Left ventricle myocardium inferior (tissue), 1 donor: ENCODE measurements at regions not wholly inside any gene's neighbourhood (a gene's known extent, or its start where the extent isn't known, plus 50 kb on each side); places are given as distances from the start of the nearest gene placed in this dataset.

Experiments used
- DNase-seq: peaks from one replicate; pipeline ENCODE4 v3.0.0-alpha.2; 2020
- H3K27ac ChIP-seq: fragments of 200-600 bp; replicated peaks from 2 replicates; pipeline ENCODE4 v1.8.0; 2021
- H3K27me3 ChIP-seq: fragments of 200-600 bp; 2 replicates; pipeline ENCODE4 v1.8.0; 2021; ENCODE audit warnings: low read depth
- H3K36me3 ChIP-seq: fragments of 200-600 bp; 2 replicates; pipeline ENCODE4 v1.8.0; 2021
- H3K4me1 ChIP-seq: fragments of 200-600 bp; 2 replicates; pipeline ENCODE4 v1.8.0; 2021
- H3K4me3 ChIP-seq: fragments of 200-600 bp; 2 replicates; pipeline ENCODE4 v1.8.0; 2021; ENCODE audit warnings: mild to moderate bottlenecking, moderate library complexity
- H3K9me3 ChIP-seq: fragments of 200-600 bp; replicated peaks from 2 replicates; pipeline ENCODE4 v1.8.0; 2021
- CTCF ChIP-seq: fragments of 200-600 bp; IDR thresholded peaks from 2 replicates; pipeline ENCODE4 v1.8.0; 2021; ENCODE audit warnings: antibody characterized with exemption, mild to moderate bottlenecking, borderline replicate concordance
- intact Hi-C: fragments of 100-400 bp; cut with micrococcal nuclease; formaldehyde crosslinking; loops from one replicate; pipeline ENCODE4 v1.11.0; 2022
- donor health status: DM: no; HTN: yes; CAD: no; lungs with severe emphysema.

GRCh38 chr10:132471125-132471451 is 66.5 kb upstream of the INPP5A start:
- Histone ChIP-seq H3K27me3 (no peaks in the 10 kb centered on the region), H3K4me3 (no peak overlapping the region), H3K4me1 (peaks cover 32% of the 10 kb centered on the region), H3K27ac (no peak overlapping the region), H3K9me3 (peaks cover 8% of the 10 kb centered on the region), H3K36me3 (no peaks in the 10 kb centered on the region)
- intact Hi-C loops: no loop called here
- TF ChIP-seq CTCF: no peak
- DNase-seq: peak; percentile 9

- no peaks in the 10 kb centered on the region for H3K36me3 ChIP-seq
- peaks cover 8% of the 10 kb centered on the region for H3K9me3 ChIP-seq
- DNase-seq: no peak
- TF ChIP-seq CTCF: no peak
- peaks cover 29% of the 10 kb centered on the region for H3K4me1 ChIP-seq
- no peak overlapping the region for H3K4me3 ChIP-seq
- H3K27me3 ChIP-seq: no peaks in the 10 kb centered on the region
- no peak overlapping the region for H3K27ac ChIP-seq
- intact Hi-C loops: no loop called here
Measured at GRCh38 chr10:132471484-132471883, 66.1 kb upstream of the INPP5A start.

GRCh38 chr10:132475086-132475485 is 62.5 kb upstream of the INPP5A start:
- Histone ChIP-seq H3K4me1 (no peaks in the 10 kb centered on the region), H3K27me3 (peaks cover 17% of the 10 kb centered on the region), H3K9me3 (peaks cover 8% of the 10 kb centered on the region), H3K27ac (no peak overlapping the region), H3K4me3 (no peak overlapping the region), H3K36me3 (no peaks in the 10 kb centered on the region)
- DNase-seq: no peak
- TF ChIP-seq CTCF: no peak
- intact Hi-C loops: no loop called here

- peak; percentile 8 for DNase-seq
- Histone ChIP-seq H3K36me3 (no peaks in the 10 kb centered on the region), H3K27ac (no peak overlapping the region), H3K27me3 (peaks cover 17% of the 10 kb centered on the region), H3K4me1 (no peaks in the 10 kb centered on the region), H3K4me3 (no peak overlapping the region), H3K9me3 (peaks cover 8% of the 10 kb centered on the region)
- intact Hi-C loops: no loop called here
- no peak for TF ChIP-seq CTCF
Measured at GRCh38 chr10:132476146-132477065, 61.2 kb upstream of the INPP5A start.

GRCh38 chr10:132477066-132477397 is 60.6 kb upstream of the INPP5A start:
- peaks cover 17% of the 10 kb centered on the region for H3K27me3 ChIP-seq
- no peak for TF ChIP-seq CTCF
- H3K27ac ChIP-seq: no peak overlapping the region
- H3K4me3 ChIP-seq: no peak overlapping the region
- no peaks in the 10 kb centered on the region for H3K36me3 ChIP-seq
- peak; percentile 7 for DNase-seq
- no peaks in the 10 kb centered on the region for H3K4me1 ChIP-seq
- H3K9me3 ChIP-seq: peaks cover 2% of the 10 kb centered on the region
- intact Hi-C loops: no loop called here
